Brain microvascular endothelial cell (primary cell): ENCODE measurements at regions not wholly inside any gene's neighbourhood (a gene's known extent, or its start where the extent isn't known, plus 50 kb on each side); places are given as distances from the start of the nearest gene placed in this dataset.

Source experiments
- DNase-seq: peaks from one replicate; pipeline ENCODE4 v3.0.0-alpha.2; 2020
- H3K27ac ChIP-seq: fragments of 250-450 bp; sonication (Bioruptor Pico); 2 replicates; pipeline ENCODE4 v1.5.1; 2020; ENCODE audit warnings: mild to moderate bottlenecking, moderate library complexity
- H3K27me3 ChIP-seq: fragments of 250-450 bp; sonication (Bioruptor Pico); replicated peaks from 2 replicates; pipeline ENCODE4 v1.5.1; 2020; ENCODE audit warnings: mild to moderate bottlenecking
- H3K36me3 ChIP-seq: fragments of 250-450 bp; sonication (Bioruptor Pico); replicated peaks from 2 replicates; pipeline ENCODE4 v1.5.1; 2020; ENCODE audit warnings: mild to moderate bottlenecking
- H3K4me3 ChIP-seq: 2 replicates; pipeline ENCODE4 v1.5.1; 2011; ENCODE audit warnings: low read depth, mild to moderate bottlenecking, control low read depth, low read length, moderate library complexity
- in situ Hi-C: cut with HindIII; loops from 2 replicates; pipeline ENCODE4 v1.10.0; 2017; ENCODE audit warnings: low sequenced_read_pairs, low pct_ligation_motif_present
- TF ChIP-seq, protein P1 (sequence below): IDR thresholded peaks from 2 replicates; pipeline ENCODE4 v1.5.1; 2011; ENCODE audit warnings: low read depth, mild to moderate bottlenecking, moderate library complexity, low read length, control low read depth, inconsistent platforms; ENCODE audit errors: missing control alignments

GRCh38 chr2:71938659-71939587, 208.7 kb downstream of the CYP26B1 start:
- Histone ChIP-seq H3K27ac (no peak overlapping the region), H3K4me3 (no peak overlapping the region), H3K27me3 (no peaks in the 10 kb centered on the region), H3K36me3 (no peaks in the 10 kb centered on the region)
- in situ Hi-C loops: no loop called here
- TF ChIP-seq, protein P1, sequence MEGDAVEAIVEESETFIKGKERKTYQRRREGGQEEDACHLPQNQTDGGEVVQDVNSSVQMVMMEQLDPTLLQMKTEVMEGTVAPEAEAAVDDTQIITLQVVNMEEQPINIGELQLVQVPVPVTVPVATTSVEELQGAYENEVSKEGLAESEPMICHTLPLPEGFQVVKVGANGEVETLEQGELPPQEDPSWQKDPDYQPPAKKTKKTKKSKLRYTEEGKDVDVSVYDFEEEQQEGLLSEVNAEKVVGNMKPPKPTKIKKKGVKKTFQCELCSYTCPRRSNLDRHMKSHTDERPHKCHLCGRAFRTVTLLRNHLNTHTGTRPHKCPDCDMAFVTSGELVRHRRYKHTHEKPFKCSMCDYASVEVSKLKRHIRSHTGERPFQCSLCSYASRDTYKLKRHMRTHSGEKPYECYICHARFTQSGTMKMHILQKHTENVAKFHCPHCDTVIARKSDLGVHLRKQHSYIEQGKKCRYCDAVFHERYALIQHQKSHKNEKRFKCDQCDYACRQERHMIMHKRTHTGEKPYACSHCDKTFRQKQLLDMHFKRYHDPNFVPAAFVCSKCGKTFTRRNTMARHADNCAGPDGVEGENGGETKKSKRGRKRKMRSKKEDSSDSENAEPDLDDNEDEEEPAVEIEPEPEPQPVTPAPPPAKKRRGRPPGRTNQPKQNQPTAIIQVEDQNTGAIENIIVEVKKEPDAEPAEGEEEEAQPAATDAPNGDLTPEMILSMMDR: no peak
- DNase-seq: no peak

GRCh38 chr2:71938108-71938507, 209.6 kb downstream of the CYP26B1 start:
- no peaks in the 10 kb centered on the region for H3K27me3 ChIP-seq
- in situ Hi-C loops: no loop called here
- no peak overlapping the region for H3K4me3 ChIP-seq
- TF ChIP-seq, protein P1: no peak
- no peak overlapping the region for H3K27ac ChIP-seq
- no peaks in the 10 kb centered on the region for H3K36me3 ChIP-seq
- no peak for DNase-seq

DNA sequence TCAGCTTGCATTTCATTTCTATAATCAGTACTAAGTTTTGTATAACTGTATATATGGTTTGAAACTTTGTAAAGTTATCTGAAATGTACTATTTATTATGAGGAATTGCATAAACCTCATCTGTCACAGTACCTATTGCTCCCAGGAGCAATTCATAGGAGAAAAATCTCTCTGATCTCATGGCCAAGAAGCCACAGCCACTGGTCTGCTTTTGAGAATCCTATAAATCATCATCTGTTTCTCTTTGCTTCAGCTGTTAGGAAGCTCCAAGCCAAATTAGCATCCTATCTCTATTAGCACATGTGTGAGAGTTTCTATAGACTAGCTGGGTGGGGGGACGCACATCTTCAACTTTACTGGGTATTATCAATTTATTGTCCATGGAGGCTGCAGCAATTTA, 210.3 kb downstream of the CYP26B1 start:
- Histone ChIP-seq H3K36me3 (no peaks in the 10 kb centered on the region), H3K27ac (no peak overlapping the region), H3K4me3 (no peak overlapping the region), H3K27me3 (no peaks in the 10 kb centered on the region)
- in situ Hi-C loops: no loop called here
- DNase-seq: no peak
- TF ChIP-seq, protein P1: no peak

- Histone ChIP-seq H3K27ac (no peak overlapping the region), H3K36me3 (no peaks in the 10 kb centered on the region), H3K4me3 (no peak overlapping the region), H3K27me3 (no peaks in the 10 kb centered on the region)
- DNase-seq: no peak
- TF ChIP-seq, protein P1: no peak
- in situ Hi-C loops: no loop called here
These were observed 211.3 kb downstream of the CYP26B1 start for GRCh38 chr2:71936076-71937030.

DNA sequence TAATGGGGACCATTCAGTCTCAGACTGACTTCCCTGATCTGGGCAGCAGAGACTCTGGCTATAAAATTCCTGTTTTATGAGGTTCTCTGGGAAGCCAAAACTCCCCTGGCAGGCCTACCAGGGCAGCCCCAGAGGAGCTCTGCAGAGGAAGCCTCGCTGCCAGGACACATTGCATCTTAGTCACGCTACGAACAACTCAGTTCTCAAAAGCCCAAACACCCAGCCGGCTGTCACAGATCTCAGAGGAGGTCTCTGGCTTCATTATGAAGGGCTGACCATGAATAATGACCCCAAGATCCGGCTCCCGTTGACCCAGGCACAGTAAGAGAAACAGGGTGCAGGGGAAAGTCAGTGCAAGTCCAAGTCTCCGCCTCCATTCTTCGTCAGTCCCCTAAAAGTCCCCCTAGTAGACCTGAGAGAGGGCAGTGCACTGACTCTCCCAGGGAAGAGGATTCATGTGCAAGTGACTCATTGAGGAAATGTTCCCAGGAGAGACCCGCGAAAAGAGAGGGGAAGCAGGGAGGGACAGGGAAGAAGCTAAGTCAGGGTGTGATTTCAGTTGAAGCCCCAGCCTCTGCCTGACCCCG, 212.3 kb downstream of the CYP26B1 start:
- H3K27ac ChIP-seq: peak overlapping the region; percentile 27
- H3K4me3 ChIP-seq: no peak overlapping the region
- DNase-seq: peak; percentile 18
- in situ Hi-C loops: no loop called here
- H3K36me3 ChIP-seq: no peaks in the 10 kb centered on the region
- TF ChIP-seq, protein P1: no peak
- H3K27me3 ChIP-seq: no peaks in the 10 kb centered on the region
